HG02588 (cell line): ENCODE measurements at regions not wholly inside any gene's neighbourhood (a gene's known extent, or its start where the extent isn't known, plus 50 kb on each side); places are given as distances from the start of the nearest gene placed in this dataset.

ENCODE experiments used
- ATAC-seq: cut with Tn5 transposase; IDR thresholded peaks from one replicate; pipeline ENCODE4 v1.9.1; 2021; ENCODE audit warnings: mild to moderate bottlenecking, moderate library complexity; ENCODE audit not compliant: unreplicated experiment

DNA sequence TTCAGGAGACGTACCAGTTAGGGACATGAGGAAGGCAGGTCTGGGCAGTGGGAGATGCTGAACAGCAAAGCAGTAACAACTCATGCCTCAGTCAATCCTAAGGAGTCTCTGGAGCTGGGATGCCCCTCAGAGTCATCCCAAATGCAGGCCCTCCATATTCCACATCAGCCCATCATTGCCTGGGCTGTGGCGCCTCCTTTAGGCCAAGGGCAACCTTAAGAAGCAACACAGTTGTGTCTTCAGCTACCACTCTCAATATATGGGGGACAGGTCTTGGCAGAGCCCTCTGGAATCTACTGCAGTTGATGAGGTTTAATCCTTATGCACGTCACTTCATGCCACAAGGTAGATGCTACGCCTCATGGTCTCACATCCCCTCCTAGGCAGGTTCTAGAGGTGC is 682.0 kb upstream of the RAB6C start:
- no peak for ATAC-seq

GRCh38 chr2:129299338-129299737 is 680.1 kb upstream of the RAB6C start:
- ATAC-seq: no peak

- no peak for ATAC-seq
Observed at GRCh38 chr2:129299756-129300155, 679.7 kb upstream of the RAB6C start.

- no peak for ATAC-seq
Observed at GRCh38 chr2:129300456-129300855, 679.0 kb upstream of the RAB6C start.

- no peak for ATAC-seq
Observed at GRCh38 chr2:129301431-129301913, 678.0 kb upstream of the RAB6C start.

DNA sequence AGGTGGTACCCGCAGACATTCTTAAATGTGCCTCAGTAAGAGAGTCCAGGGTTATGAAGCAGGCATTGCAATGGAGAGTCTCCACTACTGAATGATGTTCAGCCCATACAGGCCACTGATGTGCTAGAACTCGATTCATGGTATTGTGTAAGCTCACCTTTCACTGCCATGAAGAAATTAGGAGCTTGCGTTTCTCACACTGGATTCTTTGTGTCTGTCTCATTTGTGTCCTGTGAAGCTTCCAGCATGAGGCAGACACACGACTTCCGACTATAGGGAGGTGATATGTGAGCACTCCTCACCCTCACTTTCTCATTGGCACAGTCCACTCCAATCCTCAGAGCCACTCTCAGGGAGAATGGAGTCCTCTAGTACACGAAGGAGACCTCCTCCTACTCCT is 677.4 kb upstream of the RAB6C start:
- no peak for ATAC-seq

DNA sequence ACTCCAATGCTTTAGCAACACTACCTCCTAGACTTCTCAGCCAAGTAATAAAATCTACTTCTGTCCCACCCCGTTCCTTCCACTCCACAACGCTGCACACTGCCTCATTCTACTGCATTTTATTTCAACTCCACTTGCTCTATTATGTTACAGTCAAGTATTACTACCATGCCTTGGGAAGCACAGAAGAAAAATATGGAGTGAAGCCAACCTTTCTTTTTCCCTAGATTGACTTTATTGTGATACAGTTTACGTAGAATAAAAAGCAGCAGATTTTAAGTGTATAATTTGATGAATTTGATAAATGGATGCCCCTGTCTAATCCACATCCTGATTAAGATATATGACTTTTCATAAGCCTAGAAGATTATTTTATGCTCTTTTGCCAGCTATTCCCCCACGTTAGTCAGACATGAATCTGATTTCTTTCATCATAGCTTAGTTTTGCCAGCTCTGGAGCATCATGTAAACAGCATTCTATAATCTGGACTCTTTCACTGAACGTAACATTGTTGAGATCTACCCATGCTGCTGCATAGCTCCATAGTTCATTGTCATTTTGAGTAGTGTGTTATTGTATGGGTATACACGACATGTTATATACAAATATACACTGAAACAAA is 676.8 kb upstream of the RAB6C start:
- ATAC-seq: no peak

DNA sequence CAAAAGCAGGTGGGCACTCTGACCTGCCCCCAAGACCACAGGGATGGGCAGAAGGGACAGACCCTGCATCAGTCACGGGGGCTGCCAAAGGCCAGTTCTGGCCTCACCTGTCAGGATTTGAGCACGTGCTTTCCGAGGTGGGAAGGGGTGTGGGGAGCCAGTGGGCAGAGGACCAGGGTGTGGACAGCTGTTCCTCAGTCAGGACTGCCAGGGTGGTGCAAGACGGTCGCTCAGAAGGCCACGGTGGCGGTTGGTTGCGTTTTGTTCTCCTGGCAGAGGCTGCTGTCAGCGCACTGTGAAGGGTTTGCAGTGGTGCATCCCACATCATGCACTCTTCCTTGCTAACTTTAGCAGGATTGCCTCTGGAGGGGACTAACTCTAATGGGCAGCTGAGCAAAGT is 665.3 kb upstream of the RAB6C start:
- no peak for ATAC-seq

DNA sequence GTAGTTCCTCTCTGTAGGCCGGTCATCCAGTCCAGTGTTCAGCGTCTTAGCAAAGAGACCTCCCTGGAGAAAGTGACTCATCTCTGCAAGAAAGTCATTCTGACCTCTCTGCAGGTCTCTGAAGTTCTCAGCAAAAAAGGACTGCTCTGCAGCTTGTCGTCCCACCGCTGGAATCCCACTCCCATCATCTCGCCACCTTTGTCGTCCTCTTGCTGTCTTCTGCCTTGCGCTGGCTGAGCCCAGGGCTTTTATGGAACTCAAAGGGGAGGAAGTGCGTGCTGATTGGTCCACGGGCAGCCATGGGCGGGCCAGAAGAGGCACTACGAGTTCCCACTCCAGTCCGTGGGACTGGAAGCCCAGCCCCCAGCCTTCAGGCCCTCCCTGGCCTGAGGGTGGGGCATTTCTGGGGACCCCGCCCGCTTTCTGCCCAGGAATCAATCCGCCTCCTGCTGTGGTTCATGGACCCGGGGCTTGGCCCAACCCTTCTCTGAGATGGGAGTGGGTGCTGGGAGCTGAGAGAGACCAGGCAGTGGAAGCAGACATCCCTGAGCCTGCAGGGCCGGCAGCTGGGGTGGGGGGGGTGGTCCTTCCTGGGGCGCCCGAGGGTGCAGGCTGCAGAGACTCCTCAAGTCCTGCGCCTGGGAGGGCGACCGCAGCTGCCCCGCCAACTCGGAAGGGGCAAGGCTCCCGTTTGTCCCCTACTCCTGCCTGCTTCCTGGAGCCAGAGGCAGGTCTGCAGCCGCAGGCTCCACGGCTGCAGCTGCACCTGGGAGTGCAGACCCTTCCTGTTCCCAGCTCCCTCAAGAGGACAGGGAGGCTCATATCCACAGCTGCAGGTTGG is 660.7 kb upstream of the RAB6C start:
- ATAC-seq: no peak

- ATAC-seq: no peak
Observed at GRCh38 chr2:129319422-129319717, 660.1 kb upstream of the RAB6C start.

DNA sequence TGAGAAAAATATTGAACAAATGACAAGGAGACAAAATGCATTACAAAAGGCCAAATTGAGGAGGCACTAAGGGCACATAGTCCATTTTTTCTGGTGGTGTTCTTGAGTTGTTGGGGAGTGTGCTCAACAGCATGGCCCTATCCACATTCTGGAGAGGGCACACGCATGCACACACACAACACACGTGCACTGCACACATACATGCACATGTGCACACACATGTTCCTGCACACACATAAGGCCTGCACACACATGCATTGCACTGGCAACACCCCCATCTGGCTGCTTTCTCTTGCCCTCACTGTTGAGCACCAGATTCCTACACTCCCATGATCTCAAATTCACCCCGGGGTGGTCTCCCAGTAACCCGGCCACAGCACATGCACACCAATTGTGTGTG is 659.2 kb upstream of the RAB6C start:
- no peak for ATAC-seq

GRCh38 chr2:129324349-129324748 is 655.1 kb upstream of the RAB6C start:
- ATAC-seq: no peak

GRCh38 chr2:129325151-129325550 is 654.3 kb upstream of the RAB6C start:
- no peak for ATAC-seq

GRCh38 chr2:129329574-129329973 is 649.9 kb upstream of the RAB6C start:
- no peak for ATAC-seq

GRCh38 chr2:129330504-129330903 is 649.0 kb upstream of the RAB6C start:
- no peak for ATAC-seq

GRCh38 chr2:129331638-129332037 is 647.8 kb upstream of the RAB6C start:
- ATAC-seq: no peak

GRCh38 chr2:129334128-129334527 is 645.3 kb upstream of the RAB6C start:
- no peak for ATAC-seq

- no peak for ATAC-seq
Observed at GRCh38 chr2:129334696-129335410, 644.6 kb upstream of the RAB6C start.

- no peak for ATAC-seq
Observed at GRCh38 chr2:129336276-129336675, 643.2 kb upstream of the RAB6C start.

DNA sequence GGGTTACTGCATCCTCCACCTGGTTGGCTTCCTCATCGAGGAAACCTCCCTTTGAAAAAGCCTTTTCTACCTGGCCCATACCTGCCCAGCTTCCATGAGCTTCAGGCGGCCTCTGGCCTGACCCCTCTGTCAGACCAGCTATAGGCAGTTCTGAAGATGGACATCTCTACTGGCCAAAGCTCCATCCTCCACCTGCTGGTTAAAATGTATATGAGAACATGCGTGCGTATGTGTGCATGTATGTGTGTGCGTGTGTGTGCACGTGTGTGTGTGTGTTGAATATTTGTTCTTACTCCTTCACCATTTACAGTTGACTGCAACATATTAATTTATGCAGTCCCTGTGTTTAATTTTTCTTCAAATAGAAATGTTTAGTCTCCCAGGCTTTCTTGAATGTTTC is 642.4 kb upstream of the RAB6C start:
- ATAC-seq: no peak

DNA sequence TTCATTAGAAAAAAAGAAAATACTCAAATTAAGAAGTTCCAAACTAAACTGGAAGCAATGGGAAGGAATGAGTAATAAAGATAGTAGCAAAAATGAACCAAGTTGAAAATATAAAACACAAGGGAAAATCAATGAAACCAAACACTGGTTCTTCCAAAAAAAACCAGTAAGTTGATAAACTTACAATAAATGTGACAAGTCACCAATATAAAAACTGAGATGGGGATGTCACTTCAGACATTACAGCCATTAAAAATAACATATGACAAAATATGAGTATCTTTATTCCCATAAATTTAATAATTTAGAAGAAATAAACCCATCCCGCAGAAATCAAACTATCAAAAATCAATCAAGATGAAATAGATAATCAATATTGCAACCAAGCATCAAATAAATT is 633.9 kb upstream of the RAB6C start:
- ATAC-seq: no peak
